ENCODE measurements at regions not wholly inside any gene's neighbourhood (a gene's known extent, or its start where the extent isn't known, plus 50 kb on each side); places are given as distances from the start of the nearest gene placed in this dataset.
"Not testable (repeated sequence)": the region's sequence is repeated elsewhere in the genome, so short reads cannot be mapped to it uniquely, and the experiment has no call there.

GRCh38 chr11:39363571-39363970 is 2095.9 kb downstream of the LRRC4C start:
- H3K27me3 Mint-ChIP-seq, result no peaks in the 10 kb centered on the region
- H3K27ac Mint-ChIP-seq, result no peak overlapping the region
- H3K4me1 Mint-ChIP-seq (ENCODE audit: low read depth), result peaks cover 29% of the 10 kb centered on the region
- H3K9me3 Mint-ChIP-seq, result no peaks in the 10 kb centered on the region
- no peaks in the 10 kb centered on the region for H3K36me3 Mint-ChIP-seq (ENCODE audit: low read depth)
- H3K4me3 Mint-ChIP-seq, result no peak overlapping the region
- DNase-seq, result no peak

- no peaks in the 10 kb centered on the region for H3K27me3 Mint-ChIP-seq
These were observed 2097.9 kb downstream of the LRRC4C start for GRCh38 chr11:39361557-39361956.

GRCh38 chr11:39345834-39346442 is 2113.5 kb downstream of the LRRC4C start:
- Mint-ChIP-seq H3K27me3 (no peaks in the 10 kb centered on the region), H3K27ac (no peak overlapping the region), H3K4me1 (ENCODE audit: low read depth) (no peaks in the 10 kb centered on the region), H3K9me3 (no peaks in the 10 kb centered on the region), H3K36me3 (ENCODE audit: low read depth) (no peaks in the 10 kb centered on the region), H3K4me3 (no peak overlapping the region)
- DNase-seq, result no peak

More at GRCh38 chr11:39361557-39361956, 2097.9 kb downstream of the LRRC4C start:
- Mint-ChIP-seq H3K36me3 (ENCODE audit: low read depth) (no peaks in the 10 kb centered on the region), H3K4me3 (no peak overlapping the region), H3K27ac (no peak overlapping the region), H3K9me3 (no peaks in the 10 kb centered on the region), H3K4me1 (ENCODE audit: low read depth) (peaks cover 10% of the 10 kb centered on the region)
- DNase-seq, result no peak

GRCh38 chr11:39341461-39341860 is 2118.0 kb downstream of the LRRC4C start:
- Mint-ChIP-seq H3K36me3 (ENCODE audit: low read depth) (no peaks in the 10 kb centered on the region), H3K27me3 (no peaks in the 10 kb centered on the region), H3K4me1 (ENCODE audit: low read depth) (no peaks in the 10 kb centered on the region)

GRCh38 chr11:39333006-39333405 is 2126.4 kb downstream of the LRRC4C start:
- H3K9me3 Mint-ChIP-seq; H3K4me3 Mint-ChIP-seq; H3K36me3 Mint-ChIP-seq (ENCODE audit: low read depth); H3K27me3 Mint-ChIP-seq; H3K27ac Mint-ChIP-seq; H3K4me1 Mint-ChIP-seq (ENCODE audit: low read depth); DNase-seq: not testable (repeated sequence)

More at GRCh38 chr11:39341461-39341860, 2118.0 kb downstream of the LRRC4C start:
- Mint-ChIP-seq H3K9me3 (peaks cover 15% of the 10 kb centered on the region), H3K27ac (no peak overlapping the region), H3K4me3 (no peak overlapping the region)
- no peak for DNase-seq

GRCh38 chr11:39327302-39327701 is 2132.2 kb downstream of the LRRC4C start:
- no peaks in the 10 kb centered on the region for H3K36me3 Mint-ChIP-seq (ENCODE audit: low read depth)
- no peaks in the 10 kb centered on the region for H3K27me3 Mint-ChIP-seq
- no peaks in the 10 kb centered on the region for H3K4me1 Mint-ChIP-seq (ENCODE audit: low read depth)
- no peak for DNase-seq
- H3K27ac Mint-ChIP-seq, result no peak overlapping the region
- H3K4me3 Mint-ChIP-seq, result no peak overlapping the region
- H3K9me3 Mint-ChIP-seq, result peaks cover 1% of the 10 kb centered on the region

- not testable (repeated sequence) for H3K36me3 Mint-ChIP-seq (ENCODE audit: low read depth); DNase-seq; H3K4me3 Mint-ChIP-seq; H3K4me1 Mint-ChIP-seq (ENCODE audit: low read depth); H3K27ac Mint-ChIP-seq; H3K27me3 Mint-ChIP-seq
- peaks cover 19% of the 10 kb centered on the region for H3K9me3 Mint-ChIP-seq
These were observed 2147.6 kb downstream of the LRRC4C start for GRCh38 chr11:39311888-39312287.

GRCh38 chr11:39304586-39304985 is 2154.9 kb downstream of the LRRC4C start:
- Mint-ChIP-seq H3K27me3 (no peaks in the 10 kb centered on the region), H3K9me3 (peaks cover 7% of the 10 kb centered on the region), H3K27ac (no peak overlapping the region), H3K4me1 (ENCODE audit: low read depth) (no peaks in the 10 kb centered on the region), H3K36me3 (ENCODE audit: low read depth) (no peaks in the 10 kb centered on the region), H3K4me3 (no peak overlapping the region)
- no peak for DNase-seq

GRCh38 chr11:39294648-39295047 is 2164.8 kb downstream of the LRRC4C start:
- no peak overlapping the region for H3K4me3 Mint-ChIP-seq
- no peaks in the 10 kb centered on the region for H3K36me3 Mint-ChIP-seq (ENCODE audit: low read depth)
- H3K27ac Mint-ChIP-seq, result no peak overlapping the region
- H3K4me1 Mint-ChIP-seq (ENCODE audit: low read depth), result no peaks in the 10 kb centered on the region
- H3K9me3 Mint-ChIP-seq, result peaks cover 18% of the 10 kb centered on the region
- no peaks in the 10 kb centered on the region for H3K27me3 Mint-ChIP-seq
- no peak for DNase-seq

- H3K36me3 Mint-ChIP-seq (ENCODE audit: low read depth), result no peaks in the 10 kb centered on the region
These were observed 2171.4 kb downstream of the LRRC4C start for GRCh38 chr11:39288011-39288410.

GRCh38 chr11:39268176-39268690 is 2191.2 kb downstream of the LRRC4C start:
- Mint-ChIP-seq H3K9me3 (peaks cover 14% of the 10 kb centered on the region), H3K27me3 (no peaks in the 10 kb centered on the region), H3K4me1 (ENCODE audit: low read depth) (no peaks in the 10 kb centered on the region), H3K36me3 (ENCODE audit: low read depth) (no peaks in the 10 kb centered on the region), H3K4me3 (no peak overlapping the region), H3K27ac (no peak overlapping the region)
- DNase-seq, result no peak

More at GRCh38 chr11:39288011-39288410, 2171.4 kb downstream of the LRRC4C start:
- Mint-ChIP-seq H3K4me3 (no peak overlapping the region), H3K9me3 (peaks cover 23% of the 10 kb centered on the region), H3K27ac (no peak overlapping the region), H3K27me3 (no peaks in the 10 kb centered on the region), H3K4me1 (ENCODE audit: low read depth) (no peaks in the 10 kb centered on the region)
- no peak for DNase-seq

- H3K9me3 Mint-ChIP-seq, result peaks cover 33% of the 10 kb centered on the region
These were observed 2203.8 kb downstream of the LRRC4C start for GRCh38 chr11:39255648-39256047.

GRCh38 chr11:39249566-39250365 is 2209.7 kb downstream of the LRRC4C start:
- DNase-seq, result no peak
- H3K9me3 Mint-ChIP-seq, result peaks cover 11% of the 10 kb centered on the region
- H3K27ac Mint-ChIP-seq, result no peak overlapping the region
- H3K27me3 Mint-ChIP-seq, result no peaks in the 10 kb centered on the region
- no peaks in the 10 kb centered on the region for H3K4me1 Mint-ChIP-seq (ENCODE audit: low read depth)
- no peaks in the 10 kb centered on the region for H3K36me3 Mint-ChIP-seq (ENCODE audit: low read depth)
- H3K4me3 Mint-ChIP-seq, result no peak overlapping the region

More at GRCh38 chr11:39255648-39256047, 2203.8 kb downstream of the LRRC4C start:
- no peaks in the 10 kb centered on the region for H3K4me1 Mint-ChIP-seq (ENCODE audit: low read depth)
- H3K36me3 Mint-ChIP-seq (ENCODE audit: low read depth), result no peaks in the 10 kb centered on the region
- no peaks in the 10 kb centered on the region for H3K27me3 Mint-ChIP-seq
- no peak overlapping the region for H3K27ac Mint-ChIP-seq
- no peak for DNase-seq
- no peak overlapping the region for H3K4me3 Mint-ChIP-seq

GRCh38 chr11:39247570-39248137 is 2211.8 kb downstream of the LRRC4C start:
- no peak for DNase-seq
- Mint-ChIP-seq H3K4me3 (no peak overlapping the region), H3K36me3 (ENCODE audit: low read depth) (no peaks in the 10 kb centered on the region), H3K4me1 (ENCODE audit: low read depth) (no peaks in the 10 kb centered on the region), H3K27ac (no peak overlapping the region), H3K27me3 (no peaks in the 10 kb centered on the region), H3K9me3 (peaks cover 8% of the 10 kb centered on the region)

- no peak for DNase-seq
- H3K4me1 Mint-ChIP-seq (ENCODE audit: low read depth), result no peaks in the 10 kb centered on the region
- no peaks in the 10 kb centered on the region for H3K27me3 Mint-ChIP-seq
- no peaks in the 10 kb centered on the region for H3K36me3 Mint-ChIP-seq (ENCODE audit: low read depth)
- no peak overlapping the region for H3K27ac Mint-ChIP-seq
- H3K9me3 Mint-ChIP-seq, result peaks cover 20% of the 10 kb centered on the region
- H3K4me3 Mint-ChIP-seq, result no peak overlapping the region
These were observed 2219.9 kb downstream of the LRRC4C start for GRCh38 chr11:39239553-39239952.

All from activated T-cell treated with anti-CD3 and anti-CD28 coated beads, Interleukin-2, amount 50 U/mL, for 24 hours (primary cell).